ENCODE measurements at regions not wholly inside any gene's neighbourhood (a gene's known extent, or its start where the extent isn't known, plus 50 kb on each side); places are given as distances from the start of the nearest gene placed in this dataset.

- no peak for TF ChIP-seq ZNF311 (tag by site-specific recombination; IDR thresholded peaks at IDR 0.05; ENCODE audit: borderline replicate concordance)
Measured at GRCh38 chr15:97687654-97688053, 272.8 kb upstream of the ARRDC4 start (continued).

GRCh38 chr15:97688177-97688576 is 272.3 kb upstream of the ARRDC4 start:
- H3K36me3 ChIP-seq (ENCODE audit: control insufficient read depth in 2 of 2, insufficient read depth in 1 of 2, low read length in 2 of 2): no peaks in the 10 kb centered on the region
- no peaks in the 10 kb centered on the region for H3K4me1 ChIP-seq (ENCODE audit: control insufficient read depth, insufficient read depth, low read length)
- TF ChIP-seq ZNF239 (tag by site-specific recombination; IDR thresholded peaks at IDR 0.05) (no peak), ZNF664 (tag by site-specific recombination; IDR thresholded peaks at IDR 0.05) (no peak), ZNF660 (tag by site-specific recombination; IDR thresholded peaks at IDR 0.05) (no peak), GLI2 (tag by site-specific recombination; IDR thresholded peaks at IDR 0.05; ENCODE audit: borderline replicate concordance, low read depth) (no peak), REPIN1 (tag by site-specific recombination; IDR thresholded peaks at IDR 0.05; ENCODE audit: low read depth) (no peak), ZNF654 (tag by site-specific recombination; IDR thresholded peaks at IDR 0.05; ENCODE audit: low read depth) (no peak), RBAK (tag by site-specific recombination; IDR thresholded peaks at IDR 0.05) (no peak), ZBTB49 (tag by site-specific recombination; IDR thresholded peaks at IDR 0.05; ENCODE audit: low read depth) (no peak), ZNF704 (tag by site-specific recombination; IDR thresholded peaks at IDR 0.05) (no peak), YY1 (tag by site-specific recombination; IDR thresholded peaks at IDR 0.05) (no peak), KLF7 (tag by site-specific recombination; IDR thresholded peaks at IDR 0.05; ENCODE audit: borderline replicate concordance) (no peak), ZIC2 (tag by site-specific recombination; IDR thresholded peaks at IDR 0.05) (no peak), ZNF16 (tag by site-specific recombination; IDR thresholded peaks at IDR 0.05; ENCODE audit: low read depth) (no peak), OSR2 (tag by site-specific recombination; IDR thresholded peaks at IDR 0.05) (no peak), PRDM1 (tag by site-specific recombination; IDR thresholded peaks at IDR 0.05) (no peak)
- H3K4me3 ChIP-seq (ENCODE audit: low read depth, low read length): no peak overlapping the region
- ChIA-PET POLR2A (interaction anchor here (0.7 kb wide), 1 partner anchor 36 kb away, joined by 3 read pairs; no protein-coding TSS in a partner anchor), CTCF (no interaction called here)
- H3K27ac ChIP-seq (ENCODE audit: extremely low read depth, low read depth, low read length): no peak overlapping the region
- H3K9me3 ChIP-seq (ENCODE audit: control insufficient read depth, insufficient read depth, low read depth, low read length): no peaks in the 10 kb centered on the region

GRCh38 chr15:97688886-97689285 is 271.6 kb upstream of the ARRDC4 start:
- no peak overlapping the region for H3K4me3 ChIP-seq (ENCODE audit: low read depth, low read length)
- H3K4me1 ChIP-seq (ENCODE audit: control insufficient read depth, insufficient read depth, low read length): no peaks in the 10 kb centered on the region
- no peaks in the 10 kb centered on the region for H3K9me3 ChIP-seq (ENCODE audit: control insufficient read depth, insufficient read depth, low read depth, low read length)
- ChIA-PET POLR2A (no interaction called here), CTCF (interaction anchor here (0.7 to 0.8 kb wide), 2 partner anchors 53 to 211 kb away, joined by 3 read pairs; no protein-coding TSS in a partner anchor)
- H3K36me3 ChIP-seq (ENCODE audit: control insufficient read depth in 2 of 2, insufficient read depth in 1 of 2, low read length in 2 of 2): no peaks in the 10 kb centered on the region
- H3K27ac ChIP-seq (ENCODE audit: extremely low read depth, low read depth, low read length): no peak overlapping the region
- TF ChIP-seq ZNF639 (tag by site-specific recombination; IDR thresholded peaks at IDR 0.05) (no peak), ZNF707 (tag by site-specific recombination; IDR thresholded peaks at IDR 0.05) (no peak), ZBTB44 (tag by site-specific recombination; IDR thresholded peaks at IDR 0.05) (no peak), ZNF433 (tag by site-specific recombination; IDR thresholded peaks at IDR 0.05; ENCODE audit: low read depth) (no peak), ZNF518A (tag by site-specific recombination; conservative IDR thresholded peaks at IDR 0.05; ENCODE audit: low read depth) (no peak), ZNF791 (tag by site-specific recombination; IDR thresholded peaks at IDR 0.05) (no peak), ZNF580 (tag by site-specific recombination; IDR thresholded peaks at IDR 0.05) (no peak)

Measured in HEK293 (cell line).